DND-41 (cell line): ENCODE measurements at regions not wholly inside any gene's neighbourhood (a gene's known extent, or its start where the extent isn't known, plus 50 kb on each side); places are given as distances from the start of the nearest gene placed in this dataset.

ENCODE experiments used
- ATAC-seq: fragments of 200-7000 bp; cut with Tn5 transposase; 3 replicates; pipeline ENCODE4 v1.9.1; 2021; ENCODE audit warnings: low read depth; ENCODE audit not compliant: insufficient read depth
- DNase-seq: peaks from one replicate; pipeline ENCODE4 v3.0.0-alpha.2; 2020
- H2AFZ ChIP-seq: 2 replicates; pipeline ENCODE4 v1.6.0; 2012; ENCODE audit warnings: low read depth, low read length
- H3K27ac ChIP-seq: 2 replicates; pipeline ENCODE4 v1.5.1; 2012; ENCODE audit warnings: low read length, inconsistent platforms
- H3K27me3 ChIP-seq: fragments of 200-600 bp; sonication (generic); 2 replicates; pipeline ENCODE4 v1.6.0; 2012; ENCODE audit warnings: low read length, mild to moderate bottlenecking, inconsistent platforms; ENCODE audit not compliant: insufficient read depth, poor library complexity
- H3K36me3 ChIP-seq: 2 replicates; pipeline ENCODE4 v1.5.1; 2012; ENCODE audit warnings: low read length, inconsistent platforms; ENCODE audit not compliant: insufficient read depth
- H3K4me1 ChIP-seq: 2 replicates; pipeline ENCODE4 v1.5.1; 2012; ENCODE audit warnings: mild to moderate bottlenecking, low read length; ENCODE audit not compliant: insufficient read depth
- H3K4me2 ChIP-seq: 2 replicates; pipeline ENCODE4 v1.6.0; 2012; ENCODE audit warnings: mild to moderate bottlenecking, moderate library complexity, low read length, inconsistent platforms; ENCODE audit not compliant: insufficient read depth
- H3K4me3 ChIP-seq, 2 experiments: fragments of 200-600 bp in 1 of 2; shearing (Covaris generic) in 1 of 2; 2 replicates each; pipeline ENCODE4 v1.5.1; 2012 to 2016; ENCODE audit warnings: inconsistent platforms in 2 of 2, low read length in 2 of 2, mild to moderate bottlenecking in 2 of 2, low read depth in 1 of 2, moderate library complexity in 1 of 2
- H3K79me2 ChIP-seq: 2 replicates; pipeline ENCODE4 v1.6.0; 2012; ENCODE audit warnings: low read length, inconsistent platforms; ENCODE audit not compliant: insufficient read depth
- H3K9ac ChIP-seq: 2 replicates; pipeline ENCODE4 v1.6.0; 2012; ENCODE audit warnings: low read depth, mild to moderate bottlenecking, inconsistent platforms, low read length, moderate library complexity
- H3K9me3 ChIP-seq: 2 replicates; pipeline ENCODE4 v1.5.1; 2012; ENCODE audit warnings: low read length, moderate library complexity, mild to moderate bottlenecking, inconsistent platforms; ENCODE audit not compliant: insufficient read depth, severe bottlenecking
- H4K20me1 ChIP-seq: 2 replicates; pipeline ENCODE4 v1.6.0; 2012; ENCODE audit warnings: low read length; ENCODE audit not compliant: insufficient read depth
- EZH2 ChIP-seq: IDR thresholded peaks from 3 replicates; pipeline ENCODE4 v1.6.1; 2012; ENCODE audit warnings: borderline replicate concordance, low read depth, mild to moderate bottlenecking, moderate library complexity, low read length, inconsistent platforms; ENCODE audit not compliant: severe bottlenecking
- TF ChIP-seq, protein P1 (sequence below): IDR thresholded peaks from 2 replicates; pipeline ENCODE4 v1.5.1; 2012; ENCODE audit warnings: borderline replicate concordance, low read length, moderate library complexity, mild to moderate bottlenecking; ENCODE audit not compliant: poor library complexity, severe bottlenecking; ENCODE audit errors: extremely low read depth

GRCh38 chr12:61896436-61896835 is 363.8 kb upstream of the USP15 start:
- ATAC-seq (no peak), DNase-seq (no peak)
- H4K20me1 ChIP-seq, result no peaks in the 10 kb centered on the region
- no peaks in the 10 kb centered on the region for H3K79me2 ChIP-seq
- H3K4me1 ChIP-seq, result no peaks in the 10 kb centered on the region
- H3K27me3 ChIP-seq, result no peaks in the 10 kb centered on the region
- no peak overlapping the region for H3K4me3 ChIP-seq
- H3K9me3 ChIP-seq, result peaks cover 10% of the 10 kb centered on the region
- no peak overlapping the region for H3K27ac ChIP-seq
- H2AFZ ChIP-seq, result no peak overlapping the region
- TF ChIP-seq, protein P1, sequence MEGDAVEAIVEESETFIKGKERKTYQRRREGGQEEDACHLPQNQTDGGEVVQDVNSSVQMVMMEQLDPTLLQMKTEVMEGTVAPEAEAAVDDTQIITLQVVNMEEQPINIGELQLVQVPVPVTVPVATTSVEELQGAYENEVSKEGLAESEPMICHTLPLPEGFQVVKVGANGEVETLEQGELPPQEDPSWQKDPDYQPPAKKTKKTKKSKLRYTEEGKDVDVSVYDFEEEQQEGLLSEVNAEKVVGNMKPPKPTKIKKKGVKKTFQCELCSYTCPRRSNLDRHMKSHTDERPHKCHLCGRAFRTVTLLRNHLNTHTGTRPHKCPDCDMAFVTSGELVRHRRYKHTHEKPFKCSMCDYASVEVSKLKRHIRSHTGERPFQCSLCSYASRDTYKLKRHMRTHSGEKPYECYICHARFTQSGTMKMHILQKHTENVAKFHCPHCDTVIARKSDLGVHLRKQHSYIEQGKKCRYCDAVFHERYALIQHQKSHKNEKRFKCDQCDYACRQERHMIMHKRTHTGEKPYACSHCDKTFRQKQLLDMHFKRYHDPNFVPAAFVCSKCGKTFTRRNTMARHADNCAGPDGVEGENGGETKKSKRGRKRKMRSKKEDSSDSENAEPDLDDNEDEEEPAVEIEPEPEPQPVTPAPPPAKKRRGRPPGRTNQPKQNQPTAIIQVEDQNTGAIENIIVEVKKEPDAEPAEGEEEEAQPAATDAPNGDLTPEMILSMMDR, result no peak
- TF ChIP-seq EZH2, result no peak
- no peak overlapping the region for H3K4me2 ChIP-seq
- H3K36me3 ChIP-seq, result no peaks in the 10 kb centered on the region
- H3K9ac ChIP-seq, result no peak overlapping the region

GRCh38 chr12:61902403-61902802 is 357.8 kb upstream of the USP15 start:
- Histone ChIP-seq H4K20me1 (no peaks in the 10 kb centered on the region), H3K9me3 (peaks cover 10% of the 10 kb centered on the region), H3K4me2 (no peak overlapping the region), H3K4me3 (no peak overlapping the region), H2AFZ (no peak overlapping the region), H3K36me3 (no peaks in the 10 kb centered on the region), H3K9ac (no peak overlapping the region), H3K27me3 (no peaks in the 10 kb centered on the region), H3K27ac (no peak overlapping the region), H3K4me1 (no peaks in the 10 kb centered on the region), H3K79me2 (no peaks in the 10 kb centered on the region)
- ATAC-seq (no peak), DNase-seq (no peak)
- TF ChIP-seq EZH2, result no peak
- TF ChIP-seq, protein P1, result no peak

DNA sequence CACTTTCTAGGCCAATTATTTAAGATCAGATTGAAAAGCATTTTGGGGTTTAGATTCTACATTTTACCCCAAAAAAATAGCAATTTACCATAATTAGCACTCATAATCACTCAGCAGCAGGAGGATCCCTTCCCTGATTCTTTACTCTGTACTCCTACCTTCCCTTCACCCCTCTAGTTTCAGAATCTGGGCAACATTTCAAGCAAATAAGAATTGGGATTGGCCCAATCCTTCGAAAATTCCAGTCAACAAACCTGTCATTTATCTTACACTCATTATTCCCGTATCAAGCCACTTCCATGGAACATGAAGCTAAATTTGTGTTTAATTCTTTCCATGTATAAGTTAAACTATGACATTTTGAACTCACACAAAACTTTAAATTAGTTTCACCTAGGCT is 349.1 kb upstream of the USP15 start:
- no peak overlapping the region for H2AFZ ChIP-seq
- no peaks in the 10 kb centered on the region for H3K79me2 ChIP-seq
- H3K4me2 ChIP-seq, result no peak overlapping the region
- no peaks in the 10 kb centered on the region for H3K9me3 ChIP-seq
- no peaks in the 10 kb centered on the region for H3K27me3 ChIP-seq
- DNase-seq (no peak), ATAC-seq (no peak)
- H3K4me1 ChIP-seq, result no peaks in the 10 kb centered on the region
- H3K27ac ChIP-seq, result no peak overlapping the region
- no peak overlapping the region for H3K4me3 ChIP-seq
- TF ChIP-seq, protein P1, result no peak
- TF ChIP-seq EZH2, result no peak
- H3K9ac ChIP-seq, result no peak overlapping the region
- H3K36me3 ChIP-seq, result no peaks in the 10 kb centered on the region
- no peaks in the 10 kb centered on the region for H4K20me1 ChIP-seq

GRCh38 chr12:61915420-61915819 is 344.8 kb upstream of the USP15 start:
- H2AFZ ChIP-seq, result no peak overlapping the region
- no peak overlapping the region for H3K27ac ChIP-seq
- no peak overlapping the region for H3K9ac ChIP-seq
- H3K4me2 ChIP-seq, result no peak overlapping the region
- H3K27me3 ChIP-seq, result no peaks in the 10 kb centered on the region
- DNase-seq, result no peak
- H4K20me1 ChIP-seq, result no peaks in the 10 kb centered on the region
- no peak for TF ChIP-seq EZH2
- TF ChIP-seq, protein P1, result no peak
- no peaks in the 10 kb centered on the region for H3K36me3 ChIP-seq
- ATAC-seq, result no peak
- no peak overlapping the region for H3K4me3 ChIP-seq
- no peaks in the 10 kb centered on the region for H3K79me2 ChIP-seq
- no peaks in the 10 kb centered on the region for H3K4me1 ChIP-seq
- no peaks in the 10 kb centered on the region for H3K9me3 ChIP-seq
